Retinal pigment epithelial cell (primary cell): ENCODE measurements at regions not wholly inside any gene's neighbourhood (a gene's known extent, or its start where the extent isn't known, plus 50 kb on each side); places are given as distances from the start of the nearest gene placed in this dataset.

Source experiments
- DNase-seq: peaks from one replicate; pipeline ENCODE4 v3.0.0-alpha.2; 2010; ENCODE audit warnings: low read depth
- H3K4me3 ChIP-seq: 2 replicates; pipeline ENCODE4 v1.5.1; 2011; ENCODE audit warnings: mild to moderate bottlenecking, low read length, control low read depth, moderate library complexity
- CTCF ChIP-seq: conservative IDR thresholded peaks from 2 replicates; pipeline ENCODE4 v1.5.1; 2011; ENCODE audit warnings: low read depth, low read length, control low read depth, inconsistent platforms

GRCh38 chr2:766255-766654, 89.0 kb upstream of the TMEM18 start:
- no peak for TF ChIP-seq CTCF
- DNase-seq: no peak
- no peak overlapping the region for H3K4me3 ChIP-seq

DNA sequence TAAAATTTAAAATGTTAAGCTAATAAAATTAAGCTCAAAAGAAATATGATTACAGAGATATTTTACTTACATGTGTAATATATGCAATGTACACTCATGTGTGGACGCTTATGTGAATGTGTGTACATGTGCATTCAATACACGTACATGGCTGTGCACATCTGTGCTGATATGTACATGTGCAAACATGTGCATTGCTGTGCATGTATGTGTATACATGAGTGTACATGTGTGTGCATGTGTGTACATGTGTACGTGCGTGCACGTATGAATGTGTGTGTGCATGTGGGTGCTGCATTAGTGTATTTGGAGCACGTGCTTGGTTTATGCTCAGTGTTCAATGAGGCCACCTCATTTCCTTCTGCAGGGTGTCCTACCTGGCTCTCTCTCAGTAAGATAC, 88.2 kb upstream of the TMEM18 start:
- H3K4me3 ChIP-seq: no peak overlapping the region
- DNase-seq: no peak
- TF ChIP-seq CTCF: no peak

DNA sequence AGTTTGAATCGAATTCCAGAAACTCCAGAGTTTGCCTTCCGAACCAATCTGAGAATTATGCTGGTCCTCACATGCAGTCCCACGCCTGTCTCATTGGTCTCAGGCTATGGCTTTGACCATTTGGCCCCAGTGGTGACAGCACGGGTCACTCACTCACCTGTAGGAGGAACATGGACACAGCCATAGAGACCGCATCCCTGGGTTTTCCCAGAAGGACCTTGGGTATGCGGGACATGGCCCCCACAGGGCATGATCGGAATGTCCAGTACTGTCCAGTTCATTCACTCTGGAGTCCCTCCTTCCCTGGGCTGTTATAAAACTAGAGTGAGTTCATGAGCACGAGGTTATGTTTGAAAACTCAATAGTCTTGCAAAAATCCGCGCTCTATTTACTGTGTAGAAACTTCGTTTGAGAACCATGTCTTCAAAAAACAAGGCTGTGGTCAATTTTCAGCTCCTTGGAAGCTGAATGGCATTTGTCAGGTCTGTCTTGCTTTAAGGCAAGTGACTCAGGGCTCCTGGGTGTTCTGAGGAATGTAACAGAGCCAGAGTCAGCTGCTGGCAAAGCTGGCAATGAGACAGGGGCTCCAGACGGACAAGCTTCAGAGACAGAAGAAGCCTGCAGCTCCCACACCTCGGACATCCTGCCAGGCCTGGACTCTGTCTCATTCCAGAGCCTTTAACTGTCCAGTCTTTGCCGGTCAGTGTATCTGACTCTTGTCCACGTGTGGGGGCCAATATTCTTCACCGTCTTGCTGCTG, 86.7 kb upstream of the TMEM18 start:
- DNase-seq: no peak
- TF ChIP-seq CTCF: no peak
- H3K4me3 ChIP-seq: no peak overlapping the region

DNA sequence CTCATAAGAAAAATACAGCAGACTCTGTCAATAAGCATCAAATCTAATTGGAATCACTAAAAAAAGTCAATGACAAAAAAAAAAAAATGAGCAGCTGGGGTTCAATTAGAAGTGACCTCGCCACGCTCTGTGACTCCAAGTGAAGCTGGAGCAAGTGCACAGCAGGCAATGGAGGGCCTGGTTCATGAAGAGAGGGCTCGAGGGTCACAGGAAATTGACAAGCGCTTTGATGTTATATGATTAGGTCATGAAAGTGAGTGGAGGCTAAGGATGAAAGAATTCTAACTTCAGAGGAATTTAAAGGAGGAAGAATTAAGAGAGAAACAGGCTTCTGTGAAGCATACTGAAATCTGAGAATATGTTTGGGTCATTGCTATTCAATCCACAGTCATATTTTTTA, 85.4 kb upstream of the TMEM18 start:
- TF ChIP-seq CTCF: no peak
- DNase-seq: no peak
- H3K4me3 ChIP-seq: no peak overlapping the region

DNA sequence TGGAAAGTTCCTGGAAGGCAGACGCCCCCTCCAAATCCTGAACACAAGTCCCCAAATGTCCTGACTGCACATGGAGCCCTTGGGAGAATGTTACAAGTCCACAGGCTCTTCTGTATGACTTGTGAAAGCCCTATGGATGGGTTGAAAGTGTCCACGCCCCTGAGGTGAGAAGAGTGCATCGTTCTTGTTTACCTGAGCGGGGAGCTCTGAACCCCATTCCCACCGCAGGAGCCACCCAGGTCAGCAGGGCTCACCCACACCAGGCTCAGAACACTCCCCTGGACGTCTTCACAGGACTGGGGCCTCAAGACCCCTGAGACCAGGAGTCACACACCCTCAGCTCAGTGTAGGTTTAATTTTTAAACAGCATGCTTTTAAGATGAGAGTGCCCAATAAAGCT, 84.2 kb upstream of the TMEM18 start:
- no peak for TF ChIP-seq CTCF
- DNase-seq: no peak
- H3K4me3 ChIP-seq: no peak overlapping the region

GRCh38 chr2:760001-760400, 82.8 kb upstream of the TMEM18 start:
- TF ChIP-seq CTCF: no peak
- DNase-seq: no peak
- H3K4me3 ChIP-seq: no peak overlapping the region

DNA sequence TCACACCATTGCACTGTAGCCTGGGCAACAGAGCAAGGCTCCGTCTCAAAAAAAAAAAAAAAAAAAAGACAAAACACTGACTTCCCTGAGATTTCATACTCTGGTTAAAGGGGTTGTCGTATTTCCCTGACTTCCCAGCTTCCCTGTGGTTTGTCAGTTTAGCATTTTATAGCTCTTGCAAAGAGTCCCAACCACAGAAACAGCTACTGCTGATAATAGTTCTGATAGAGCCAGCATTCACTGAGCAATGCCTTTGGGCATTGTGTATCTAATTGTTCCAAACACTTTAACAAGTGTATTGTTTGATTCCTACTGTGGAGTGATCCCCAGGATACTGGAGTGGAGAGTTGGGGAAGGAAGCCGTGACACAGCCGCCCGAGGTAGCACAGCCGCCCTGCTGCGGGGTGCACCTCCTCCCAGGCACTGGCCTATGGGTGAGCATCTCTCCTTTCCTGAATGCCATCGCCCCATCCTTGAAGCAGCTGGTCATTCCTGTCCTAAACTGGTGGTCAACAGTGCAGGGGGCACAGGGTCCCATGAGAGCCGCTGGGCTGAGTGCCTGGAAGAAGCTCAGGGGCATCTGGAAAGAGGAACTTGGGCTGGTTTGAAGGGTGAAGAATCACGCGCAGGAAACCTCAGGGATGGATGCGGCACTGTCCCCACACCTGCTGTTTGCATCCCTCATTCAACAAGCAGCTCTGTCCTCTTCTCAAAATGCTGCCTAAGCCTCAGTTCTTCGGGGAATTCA, 81.0 kb upstream of the TMEM18 start:
- no peak for DNase-seq
- H3K4me3 ChIP-seq: no peak overlapping the region
- TF ChIP-seq CTCF: no peak
